Keratinocyte (primary cell): ENCODE measurements at regions not wholly inside any gene's neighbourhood (a gene's known extent, or its start where the extent isn't known, plus 50 kb on each side); places are given as distances from the start of the nearest gene placed in this dataset.
"Not testable (repeated sequence)": the region's sequence is repeated elsewhere in the genome, so short reads cannot be mapped to it uniquely, and the experiment has no call there.

ENCODE experiments used
- DNase-seq: peaks from one replicate; pipeline ENCODE4 v3.0.0-alpha.2; 2011; ENCODE audit warnings: low read depth, missing footprints, low spot score
- FAIRE-seq: peaks from 2 replicates; lab custom pipeline; 2011; peaks lifted over from hg19 to GRCh38; lab: Jason Lieb, UNC
- H2AFZ ChIP-seq: 2 replicates; pipeline ENCODE4 v1.6.0; 2012; ENCODE audit warnings: low read length, control low read depth, inconsistent platforms; ENCODE audit not compliant: control insufficient read depth
- H3K27ac ChIP-seq: 2 replicates; pipeline ENCODE4 v1.5.1; 2011; ENCODE audit warnings: low read length; ENCODE audit not compliant: control insufficient read depth, insufficient read depth
- H3K27me3 ChIP-seq: 3 replicates; pipeline ENCODE4 v1.6.0; 2011; ENCODE audit warnings: low read length; ENCODE audit not compliant: control insufficient read depth, insufficient read depth; ENCODE audit errors: extremely low read depth
- H3K36me3 ChIP-seq, 2 experiments: 2 replicates in 1 of 2; 3 replicates in 1 of 2; pipeline ENCODE4 v1.5.1; 2011; ENCODE audit warnings: low read length in 2 of 2, mild to moderate bottlenecking in 1 of 2; ENCODE audit not compliant: control insufficient read depth in 2 of 2, insufficient read depth in 2 of 2; ENCODE audit errors: extremely low read depth in 1 of 2
- H3K4me1 ChIP-seq: 3 replicates; pipeline ENCODE4 v1.5.1; 2011; ENCODE audit warnings: low read length; ENCODE audit not compliant: control insufficient read depth, insufficient read depth; ENCODE audit errors: extremely low read depth
- H3K4me2 ChIP-seq: 3 replicates; pipeline ENCODE4 v1.6.0; 2011; ENCODE audit warnings: low read depth, low read length; ENCODE audit not compliant: control insufficient read depth, insufficient read depth; ENCODE audit errors: extremely low read depth
- H3K4me3 ChIP-seq, 3 experiments: fragments of 200-600 bp in 1 of 3; sonication (generic) in 1 of 3; 2 replicates in 2 of 3; 3 replicates in 1 of 3; pipeline ENCODE4 v1.5.1; 2011 to 2016; ENCODE audit warnings: low read length in 3 of 3, mild to moderate bottlenecking in 3 of 3, control low read depth in 2 of 3, inconsistent platforms in 1 of 3, low read depth in 1 of 3, mixed read lengths in 1 of 3, mixed run types in 1 of 3, moderate library complexity in 1 of 3; ENCODE audit not compliant: control insufficient read depth in 2 of 3, insufficient read depth in 2 of 3; ENCODE audit errors: extremely low read depth in 1 of 3
- H3K79me2 ChIP-seq: 2 replicates; pipeline ENCODE4 v1.6.0; 2012; ENCODE audit warnings: low read length; ENCODE audit not compliant: control insufficient read depth, insufficient read depth
- H3K9ac ChIP-seq: 3 replicates; pipeline ENCODE4 v1.6.0; 2011; ENCODE audit warnings: low read length; ENCODE audit not compliant: control insufficient read depth, insufficient read depth; ENCODE audit errors: extremely low read depth
- H3K9me1 ChIP-seq: 3 replicates; pipeline ENCODE4 v1.6.0; 2011; ENCODE audit warnings: low read length; ENCODE audit not compliant: control insufficient read depth, insufficient read depth; ENCODE audit errors: extremely low read depth
- H3K9me3 ChIP-seq: 2 replicates; pipeline ENCODE4 v1.5.1; 2012; ENCODE audit warnings: low read depth, low read length; ENCODE audit not compliant: control insufficient read depth
- H4K20me1 ChIP-seq: 3 replicates; pipeline ENCODE4 v1.6.0; 2011; ENCODE audit warnings: low read length; ENCODE audit not compliant: control insufficient read depth, insufficient read depth; ENCODE audit errors: extremely low read depth
- CTCF ChIP-seq, 3 experiments: IDR thresholded peaks in 1 of 3; conservative IDR thresholded peaks in 1 of 3; optimal IDR thresholded peaks in 1 of 3; 2 replicates in 2 of 3; 3 replicates in 1 of 3; pipeline versions ENCODE3 to v1.5.1; 2011; ENCODE audit warnings: low read length in 3 of 3, mild to moderate bottlenecking in 3 of 3, moderate library complexity in 2 of 3, control low read depth in 1 of 3, inconsistent platforms in 1 of 3; ENCODE audit not compliant: insufficient read depth in 2 of 3; ENCODE audit errors: extremely low read depth in 1 of 3
- EZH2 ChIP-seq: IDR thresholded peaks from one replicate; pipeline ENCODE4 v1.6.1; 2012; ENCODE audit warnings: inconsistent platforms, mild to moderate bottlenecking, low read length, moderate library complexity
- dilution Hi-C: fragments of 300-500 bp; cut with MboI; formaldehyde crosslinking; loops from one replicate; pipeline ENCODE4 v1.7.0; 2020; ENCODE audit warnings: low sequenced_read_pairs; ENCODE audit not compliant: extremely low pct_ligation_motif_present

GRCh38 chr15:75786575-75786947, 56.7 kb upstream of the UBE2Q2 start:
- Histone ChIP-seq H3K4me2 (no peak overlapping the region), H3K4me1 (no peaks in the 10 kb centered on the region), H3K9me3 (no peaks in the 10 kb centered on the region), H3K27me3 (peaks cover 18% of the 10 kb centered on the region), H3K9me1 (no peaks in the 10 kb centered on the region), H4K20me1 (no peaks in the 10 kb centered on the region), H3K79me2 (no peaks in the 10 kb centered on the region), H2AFZ (no peak overlapping the region), H3K9ac (no peak overlapping the region), H3K36me3 (no peaks in the 10 kb centered on the region), H3K27ac (no peak overlapping the region), H3K4me3 (no peak overlapping the region)
- dilution Hi-C loops, result no loop called here
- DNase-seq (no peak), FAIRE-seq (no peak)
- no peak for TF ChIP-seq CTCF (optimal IDR thresholded peaks at IDR 0.05 in 1 of 3, IDR thresholded peaks at IDR 0.05 in 1 of 3, conservative IDR thresholded peaks at IDR 0.05 in 1 of 3; ENCODE audit: extremely low read depth in 1 of 3, insufficient read depth in 2 of 3, low read length in 3 of 3)
- no peak for TF ChIP-seq EZH2

- dilution Hi-C loops, result no loop called here
Observed at GRCh38 chr15:75785771-75786574, 57.3 kb upstream of the UBE2Q2 start.

GRCh38 chr15:75784511-75785480, 58.5 kb upstream of the UBE2Q2 start:
- H3K9me3 ChIP-seq, H3K36me3 ChIP-seq, H3K27ac ChIP-seq, H3K9me1 ChIP-seq, H3K4me1 ChIP-seq, H4K20me1 ChIP-seq, FAIRE-seq, H3K9ac ChIP-seq, dilution Hi-C loops, H3K4me3 ChIP-seq, H3K4me2 ChIP-seq, DNase-seq, H2AFZ ChIP-seq, H3K79me2 ChIP-seq: not testable (repeated sequence)
- peaks cover 16% of the 10 kb centered on the region for H3K27me3 ChIP-seq

More at GRCh38 chr15:75785771-75786574, 57.3 kb upstream of the UBE2Q2 start:
- H3K4me1 ChIP-seq, result no peaks in the 10 kb centered on the region
- FAIRE-seq, result no peak
- TF ChIP-seq EZH2, result no peak
- TF ChIP-seq CTCF (optimal IDR thresholded peaks at IDR 0.05 in 1 of 3, IDR thresholded peaks at IDR 0.05 in 1 of 3, conservative IDR thresholded peaks at IDR 0.05 in 1 of 3; ENCODE audit: extremely low read depth in 1 of 3, insufficient read depth in 2 of 3, low read length in 3 of 3), result no peak
- H3K9me1 ChIP-seq, result no peaks in the 10 kb centered on the region
- H3K9ac ChIP-seq, result no peak overlapping the region
- no peak overlapping the region for H3K4me3 ChIP-seq
- no peak overlapping the region for H2AFZ ChIP-seq
- no peak overlapping the region for H3K27ac ChIP-seq
- no peaks in the 10 kb centered on the region for H4K20me1 ChIP-seq
- no peak overlapping the region for H3K4me2 ChIP-seq
- DNase-seq, result no peak
- H3K27me3 ChIP-seq, result peaks cover 18% of the 10 kb centered on the region
- H3K79me2 ChIP-seq, result no peaks in the 10 kb centered on the region
- no peaks in the 10 kb centered on the region for H3K36me3 ChIP-seq
- no peaks in the 10 kb centered on the region for H3K9me3 ChIP-seq
